HL-60 (cell line): ENCODE measurements at regions not wholly inside any gene's neighbourhood (a gene's known extent, or its start where the extent isn't known, plus 50 kb on each side); places are given as distances from the start of the nearest gene placed in this dataset.

ENCODE experiments used
- DNase-seq, 2 experiments: peaks; one replicate each; pipeline ENCODE4 v3.0.0-alpha.2; 2010 to 2020; ENCODE audit warnings: low read depth in 1 of 2, low spot score in 1 of 2
- H3K27ac ChIP-seq: fragments of 250-450 bp; sonication (Bioruptor Pico); replicated peaks from 2 replicates; pipeline ENCODE4 v1.5.1; 2020; ENCODE audit warnings: mild to moderate bottlenecking, moderate library complexity
- H3K27me3 ChIP-seq: fragments of 250-450 bp; sonication (Bioruptor Pico); 2 replicates; pipeline ENCODE4 v1.5.1; 2021; ENCODE audit warnings: mild to moderate bottlenecking, moderate library complexity; ENCODE audit not compliant: insufficient read depth, poor library complexity, severe bottlenecking
- H3K4me3 ChIP-seq: replicated peaks from 2 replicates; pipeline ENCODE4 v1.5.1; 2011; ENCODE audit warnings: mild to moderate bottlenecking, control low read depth, low read length; ENCODE audit not compliant: insufficient read depth
- GABPA ChIP-seq: IDR thresholded peaks from 2 replicates; pipeline ENCODE4 v1.6.1; 2012; ENCODE audit warnings: low read depth
- POLR2AphosphoS5 ChIP-seq: IDR thresholded peaks from 2 replicates; pipeline ENCODE4 v1.6.1; 2012; ENCODE audit warnings: low read depth
- SPI1 ChIP-seq: IDR thresholded peaks from 2 replicates; pipeline ENCODE4 v1.6.1; 2012; ENCODE audit warnings: low read depth, mild to moderate bottlenecking, borderline replicate concordance
- TF ChIP-seq, protein P1 (sequence below): IDR thresholded peaks from one replicate; pipeline ENCODE4 v1.5.1; 2011; ENCODE audit warnings: low read length, control low read depth, inconsistent platforms; ENCODE audit not compliant: insufficient read depth
- TF ChIP-seq, protein P2 (sequence below): IDR thresholded peaks from 2 replicates; pipeline ENCODE4 v1.6.1; 2012; ENCODE audit warnings: low read depth; ENCODE audit not compliant: insufficient replicate concordance

DNA sequence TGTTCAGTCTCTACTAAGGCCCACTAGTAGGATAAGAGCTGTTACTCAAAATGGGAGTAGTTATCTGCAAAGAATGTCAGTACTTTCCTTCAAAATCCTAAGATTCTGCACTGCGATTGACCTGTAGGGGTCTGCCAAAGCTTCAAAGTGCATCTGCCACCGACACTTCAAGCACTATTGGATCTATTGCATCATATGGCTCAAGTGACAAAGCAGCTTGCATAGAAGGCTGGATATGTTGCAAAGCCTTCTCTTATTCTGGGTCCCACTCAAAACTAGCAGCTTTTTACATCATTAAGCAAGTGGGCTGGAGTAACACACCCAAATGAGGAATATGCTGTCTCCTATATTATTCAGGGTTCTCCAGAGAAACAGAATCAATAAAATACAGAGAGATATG is 115.4 kb upstream of the EMCN start:
- Histone ChIP-seq H3K27me3 (no peaks in the 10 kb centered on the region), H3K27ac (no peak overlapping the region), H3K4me3 (no peak overlapping the region)
- peak in 1 of 2 experiments; percentile 18 for DNase-seq
- no peak for TF ChIP-seq GABPA
- TF ChIP-seq, protein P1, sequence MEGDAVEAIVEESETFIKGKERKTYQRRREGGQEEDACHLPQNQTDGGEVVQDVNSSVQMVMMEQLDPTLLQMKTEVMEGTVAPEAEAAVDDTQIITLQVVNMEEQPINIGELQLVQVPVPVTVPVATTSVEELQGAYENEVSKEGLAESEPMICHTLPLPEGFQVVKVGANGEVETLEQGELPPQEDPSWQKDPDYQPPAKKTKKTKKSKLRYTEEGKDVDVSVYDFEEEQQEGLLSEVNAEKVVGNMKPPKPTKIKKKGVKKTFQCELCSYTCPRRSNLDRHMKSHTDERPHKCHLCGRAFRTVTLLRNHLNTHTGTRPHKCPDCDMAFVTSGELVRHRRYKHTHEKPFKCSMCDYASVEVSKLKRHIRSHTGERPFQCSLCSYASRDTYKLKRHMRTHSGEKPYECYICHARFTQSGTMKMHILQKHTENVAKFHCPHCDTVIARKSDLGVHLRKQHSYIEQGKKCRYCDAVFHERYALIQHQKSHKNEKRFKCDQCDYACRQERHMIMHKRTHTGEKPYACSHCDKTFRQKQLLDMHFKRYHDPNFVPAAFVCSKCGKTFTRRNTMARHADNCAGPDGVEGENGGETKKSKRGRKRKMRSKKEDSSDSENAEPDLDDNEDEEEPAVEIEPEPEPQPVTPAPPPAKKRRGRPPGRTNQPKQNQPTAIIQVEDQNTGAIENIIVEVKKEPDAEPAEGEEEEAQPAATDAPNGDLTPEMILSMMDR: no peak

DNA sequence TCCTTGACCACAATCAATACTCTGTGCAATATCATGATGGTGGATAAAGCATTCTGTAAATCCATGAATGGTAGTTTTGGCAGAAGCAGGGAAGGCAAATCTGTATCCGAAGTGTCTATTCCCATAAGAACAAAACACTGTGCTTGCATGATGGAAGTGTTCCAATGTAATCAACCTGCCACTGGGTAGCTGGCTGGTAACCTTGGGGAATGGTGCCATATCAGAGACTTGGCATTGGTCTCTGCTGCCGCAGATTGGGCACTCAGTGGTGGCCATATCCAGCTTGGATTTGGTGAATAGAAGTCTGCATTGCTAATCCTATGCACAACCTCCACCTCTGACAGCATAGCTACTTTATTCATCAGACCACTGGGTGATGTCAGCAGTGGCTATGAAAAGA is 114.3 kb upstream of the EMCN start:
- no peak overlapping the region for H3K4me3 ChIP-seq
- DNase-seq: no peak
- TF ChIP-seq POLR2AphosphoS5 (no peak), SPI1 (no peak), GABPA (no peak)
- TF ChIP-seq, protein P2, sequence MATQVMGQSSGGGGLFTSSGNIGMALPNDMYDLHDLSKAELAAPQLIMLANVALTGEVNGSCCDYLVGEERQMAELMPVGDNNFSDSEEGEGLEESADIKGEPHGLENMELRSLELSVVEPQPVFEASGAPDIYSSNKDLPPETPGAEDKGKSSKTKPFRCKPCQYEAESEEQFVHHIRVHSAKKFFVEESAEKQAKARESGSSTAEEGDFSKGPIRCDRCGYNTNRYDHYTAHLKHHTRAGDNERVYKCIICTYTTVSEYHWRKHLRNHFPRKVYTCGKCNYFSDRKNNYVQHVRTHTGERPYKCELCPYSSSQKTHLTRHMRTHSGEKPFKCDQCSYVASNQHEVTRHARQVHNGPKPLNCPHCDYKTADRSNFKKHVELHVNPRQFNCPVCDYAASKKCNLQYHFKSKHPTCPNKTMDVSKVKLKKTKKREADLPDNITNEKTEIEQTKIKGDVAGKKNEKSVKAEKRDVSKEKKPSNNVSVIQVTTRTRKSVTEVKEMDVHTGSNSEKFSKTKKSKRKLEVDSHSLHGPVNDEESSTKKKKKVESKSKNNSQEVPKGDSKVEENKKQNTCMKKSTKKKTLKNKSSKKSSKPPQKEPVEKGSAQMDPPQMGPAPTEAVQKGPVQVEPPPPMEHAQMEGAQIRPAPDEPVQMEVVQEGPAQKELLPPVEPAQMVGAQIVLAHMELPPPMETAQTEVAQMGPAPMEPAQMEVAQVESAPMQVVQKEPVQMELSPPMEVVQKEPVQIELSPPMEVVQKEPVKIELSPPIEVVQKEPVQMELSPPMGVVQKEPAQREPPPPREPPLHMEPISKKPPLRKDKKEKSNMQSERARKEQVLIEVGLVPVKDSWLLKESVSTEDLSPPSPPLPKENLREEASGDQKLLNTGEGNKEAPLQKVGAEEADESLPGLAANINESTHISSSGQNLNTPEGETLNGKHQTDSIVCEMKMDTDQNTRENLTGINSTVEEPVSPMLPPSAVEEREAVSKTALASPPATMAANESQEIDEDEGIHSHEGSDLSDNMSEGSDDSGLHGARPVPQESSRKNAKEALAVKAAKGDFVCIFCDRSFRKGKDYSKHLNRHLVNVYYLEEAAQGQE: no peak
- no peak overlapping the region for H3K27ac ChIP-seq
- no peaks in the 10 kb centered on the region for H3K27me3 ChIP-seq

DNA sequence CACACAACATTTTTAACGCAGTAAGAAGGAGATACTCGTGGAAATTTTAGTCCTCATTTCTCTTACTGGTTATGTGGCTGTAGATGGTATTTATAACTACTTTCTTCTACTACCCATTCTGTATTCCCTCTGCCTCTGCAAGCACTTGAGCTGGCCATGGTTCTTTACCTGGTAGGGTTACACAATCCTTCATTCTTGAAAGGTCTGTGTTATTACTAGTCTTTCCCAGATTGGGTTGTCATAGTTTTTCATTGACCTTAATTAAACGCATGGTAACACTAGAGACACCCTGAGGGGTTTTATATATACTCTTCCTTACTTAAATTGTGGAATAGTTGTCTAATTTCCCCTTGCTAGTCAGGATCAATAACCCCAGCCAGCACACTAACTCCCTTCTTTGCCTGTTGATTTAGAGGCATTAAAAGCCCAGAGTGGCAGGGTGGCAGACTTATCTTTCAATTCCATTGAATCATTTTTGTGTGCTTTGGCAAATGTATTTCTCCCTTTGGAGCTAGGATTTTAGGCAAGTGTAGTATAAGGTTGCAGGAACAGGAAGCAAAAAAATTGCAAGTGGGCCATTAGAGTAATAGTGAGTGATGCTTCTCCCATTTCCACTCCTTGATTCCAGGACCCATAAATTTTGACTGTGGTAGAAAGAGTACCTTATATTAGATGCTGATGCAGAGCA is 113.6 kb upstream of the EMCN start:
- TF ChIP-seq GABPA (no peak), SPI1 (no peak), POLR2AphosphoS5 (no peak)
- TF ChIP-seq, protein P2: no peak
- TF ChIP-seq, protein P1: no peak
- Histone ChIP-seq H3K4me3 (no peak overlapping the region), H3K27ac (no peak overlapping the region), H3K27me3 (no peaks in the 10 kb centered on the region)
- no peak for DNase-seq

DNA sequence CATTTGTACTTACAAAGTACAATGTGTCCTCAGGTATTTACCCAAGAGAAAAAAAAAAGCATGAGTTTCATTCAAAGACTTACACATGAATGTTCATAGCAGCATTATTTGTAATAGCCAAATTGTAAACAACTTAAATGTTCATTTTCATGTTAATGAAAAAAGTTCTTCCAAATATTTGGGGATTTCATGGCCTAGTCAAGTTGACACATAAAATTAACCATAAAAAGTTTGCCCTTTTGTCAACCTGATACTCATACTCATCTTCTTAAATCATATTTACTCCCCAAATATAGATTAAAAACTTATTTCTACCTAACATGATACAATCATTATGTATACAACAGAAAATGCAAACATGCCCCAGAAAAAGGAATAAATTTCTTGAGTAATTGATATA is 112.5 kb upstream of the EMCN start:
- H3K27me3 ChIP-seq: no peaks in the 10 kb centered on the region
- TF ChIP-seq GABPA: no peak
- TF ChIP-seq, protein P1: no peak
- TF ChIP-seq POLR2AphosphoS5: no peak
- TF ChIP-seq, protein P2: no peak

More for the DNA sequence above, 112.5 kb upstream of the EMCN start:
- no peak overlapping the region for H3K4me3 ChIP-seq
- DNase-seq: no peak
- H3K27ac ChIP-seq: no peak overlapping the region
